ENCODE measurements at regions not wholly inside any gene's neighbourhood (a gene's known extent, or its start where the extent isn't known, plus 50 kb on each side); places are given as distances from the start of the nearest gene placed in this dataset.

GRCh38 chr12:102633981-102634605 lies 153.7 kb upstream of the IGF1 start:
- H3K4me3 ChIP-seq, result no peak overlapping the region
- 61 to 82% (median 70%) methylated on average over 2 of the region's 2 CpGs for WGBS, 5 donors
- TF ChIP-seq POLR2AphosphoS5 (IDR thresholded peaks at IDR 0.05), result no peak
- TF ChIP-seq CTCF (IDR thresholded peaks at IDR 0.05 in 8 of 11, conservative IDR thresholded peaks at IDR 0.05 in 3 of 11), result no peak
- TF ChIP-seq POLR2A (IDR thresholded peaks at IDR 0.05), result no peak
- H3K27me3 ChIP-seq (replicated peaks in 1 of 7), result no peaks in the 10 kb centered on the region
- H3K4me1 ChIP-seq, result no peaks in the 10 kb centered on the region
- peaks cover 0 to 1% (median 0%) of the 10 kb centered on the region in 8 donors for H3K9me3 ChIP-seq
- intact Hi-C loops (cut with DNase I; ENCODE audit: low total_unique reads), result no loop called here
- DNase-seq, result no peak
- H3K27ac ChIP-seq, result peak overlapping the region in 1 of 8 donors; percentile 26
- no peaks in the 10 kb centered on the region for H3K36me3 ChIP-seq

- peaks cover 0 to 26% (median 23%) of the 10 kb centered on the region in 8 donors for H3K9me3 ChIP-seq
- no peaks in the 10 kb centered on the region for H3K4me1 ChIP-seq
- no peak overlapping the region for H3K4me3 ChIP-seq
- WGBS, 5 donors, result 69 to 91% (median 84%) methylated on average over 2 of the region's 2 CpGs
- no peak overlapping the region for H3K27ac ChIP-seq
- H3K36me3 ChIP-seq, result no peaks in the 10 kb centered on the region
- intact Hi-C loops (cut with DNase I; ENCODE audit: low total_unique reads), result no loop called here
- H3K27me3 ChIP-seq (replicated peaks in 1 of 7), result no peaks in the 10 kb centered on the region
- TF ChIP-seq CTCF (IDR thresholded peaks at IDR 0.05 in 8 of 11, conservative IDR thresholded peaks at IDR 0.05 in 3 of 11) (no peak), POLR2A (IDR thresholded peaks at IDR 0.05) (no peak), POLR2AphosphoS5 (IDR thresholded peaks at IDR 0.05) (no peak)
- DNase-seq, result no peak
Observed at GRCh38 chr12:102631274-102631673, 150.9 kb upstream of the IGF1 start.

GRCh38 chr12:102629262-102629888 lies 149.0 kb upstream of the IGF1 start:
- no peak for TF ChIP-seq CTCF (IDR thresholded peaks at IDR 0.05 in 8 of 11, conservative IDR thresholded peaks at IDR 0.05 in 3 of 11)
- TF ChIP-seq POLR2A (IDR thresholded peaks at IDR 0.05), result no peak
- TF ChIP-seq POLR2AphosphoS5 (IDR thresholded peaks at IDR 0.05), result no peak
- Histone ChIP-seq H3K27ac (no peak overlapping the region), H3K4me3 (no peak overlapping the region), H3K36me3 (no peaks in the 10 kb centered on the region), H3K27me3 (replicated peaks in 1 of 7) (no peaks in the 10 kb centered on the region), H3K9me3 (peaks cover 0 to 33% (median 26%) of the 10 kb centered on the region in 8 donors), H3K4me1 (no peaks in the 10 kb centered on the region)
- 54 to 85% (median 65%) methylated on average over 1 of the region's 1 CpG for WGBS, 5 donors
- intact Hi-C loops (cut with DNase I; ENCODE audit: low total_unique reads), result no loop called here
- DNase-seq, result no peak

- no peaks in the 10 kb centered on the region for H3K27me3 ChIP-seq (replicated peaks in 1 of 7)
- no peak for TF ChIP-seq CTCF (IDR thresholded peaks at IDR 0.05 in 8 of 11, conservative IDR thresholded peaks at IDR 0.05 in 3 of 11)
- no peak for TF ChIP-seq POLR2A (IDR thresholded peaks at IDR 0.05)
- no peak for TF ChIP-seq POLR2AphosphoS5 (IDR thresholded peaks at IDR 0.05)
- 86 to 97% (median 89%) methylated on average over 1 of the region's 1 CpG for WGBS, 5 donors
- H3K36me3 ChIP-seq, result no peaks in the 10 kb centered on the region
- intact Hi-C loops (cut with DNase I; ENCODE audit: low total_unique reads), result no loop called here
- no peak overlapping the region for H3K27ac ChIP-seq
- no peak overlapping the region for H3K4me3 ChIP-seq
- DNase-seq, result no peak
- no peaks in the 10 kb centered on the region for H3K4me1 ChIP-seq
- peaks cover 0 to 34% (median 26%) of the 10 kb centered on the region in 8 donors for H3K9me3 ChIP-seq
Observed at GRCh38 chr12:102625819-102626218, 145.5 kb upstream of the IGF1 start.
